Endothelial cell (in vitro differentiated cells): ENCODE measurements at regions not wholly inside any gene's neighbourhood (a gene's known extent, or its start where the extent isn't known, plus 50 kb on each side); places are given as distances from the start of the nearest gene placed in this dataset.

Experiments
- DNase-seq: peaks from one replicate; pipeline ENCODE4 v3.0.0; 2021; ENCODE audit warnings: low spot score
- H3K27ac Mint-ChIP-seq: one replicate; pipeline ENCODE4 v1.8.0; 2021; ENCODE audit warnings: mixed read lengths, inconsistent platforms; ENCODE audit not compliant: unreplicated experiment
- H3K27me3 Mint-ChIP-seq: one replicate; pipeline ENCODE4 v1.8.0; 2021; ENCODE audit warnings: mild to moderate bottlenecking, moderate library complexity, mixed read lengths, inconsistent platforms; ENCODE audit not compliant: unreplicated experiment
- H3K36me3 Mint-ChIP-seq: one replicate; pipeline ENCODE4 v1.8.0; 2021; ENCODE audit warnings: mild to moderate bottlenecking, low read depth, mixed read lengths, inconsistent platforms; ENCODE audit not compliant: unreplicated experiment
- H3K4me1 Mint-ChIP-seq: one replicate; pipeline ENCODE4 v1.8.0; 2021; ENCODE audit warnings: mild to moderate bottlenecking, mixed read lengths, inconsistent platforms; ENCODE audit not compliant: unreplicated experiment
- H3K4me3 Mint-ChIP-seq: one replicate; pipeline ENCODE4 v1.8.0; 2021; ENCODE audit warnings: mild to moderate bottlenecking, mixed read lengths, inconsistent platforms; ENCODE audit not compliant: unreplicated experiment
- H3K9me3 Mint-ChIP-seq: one replicate; pipeline ENCODE4 v1.8.0; 2021; ENCODE audit warnings: mixed read lengths, inconsistent platforms; ENCODE audit not compliant: unreplicated experiment
- TF ChIP-seq, protein P1 (sequence below): fragments of 200-600 bp; sonication (generic); IDR thresholded peaks from one replicate; pipeline ENCODE4 v1.5.0; 2021; ENCODE audit warnings: antibody characterized with exemption; ENCODE audit not compliant: unreplicated experiment

DNA sequence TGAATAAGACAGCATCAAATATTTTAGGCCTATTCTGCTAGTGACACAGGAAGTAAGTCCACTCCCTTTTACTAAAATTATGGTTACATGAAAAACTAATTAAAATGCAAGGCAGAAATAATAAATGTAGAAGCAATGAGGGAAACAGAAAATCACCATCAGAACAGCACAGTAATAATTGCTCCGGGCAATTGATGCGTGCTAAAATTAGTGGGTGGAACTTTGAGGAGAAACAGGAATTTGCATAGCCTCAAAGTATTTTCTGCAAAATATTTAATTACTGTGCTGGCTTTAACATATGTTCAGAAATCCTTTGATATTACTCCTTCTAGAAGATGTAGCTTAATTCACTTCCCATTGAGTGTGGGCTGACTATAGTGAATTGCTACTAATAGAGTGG, 654.3 kb upstream of the RAB6C start:
- Mint-ChIP-seq H3K4me3 (no peak overlapping the region), H3K27ac (no peak overlapping the region), H3K27me3 (peaks cover 2% of the 10 kb centered on the region), H3K4me1 (peaks cover 22% of the 10 kb centered on the region), H3K9me3 (no peaks in the 10 kb centered on the region), H3K36me3 (no peaks in the 10 kb centered on the region)
- TF ChIP-seq, protein P1, sequence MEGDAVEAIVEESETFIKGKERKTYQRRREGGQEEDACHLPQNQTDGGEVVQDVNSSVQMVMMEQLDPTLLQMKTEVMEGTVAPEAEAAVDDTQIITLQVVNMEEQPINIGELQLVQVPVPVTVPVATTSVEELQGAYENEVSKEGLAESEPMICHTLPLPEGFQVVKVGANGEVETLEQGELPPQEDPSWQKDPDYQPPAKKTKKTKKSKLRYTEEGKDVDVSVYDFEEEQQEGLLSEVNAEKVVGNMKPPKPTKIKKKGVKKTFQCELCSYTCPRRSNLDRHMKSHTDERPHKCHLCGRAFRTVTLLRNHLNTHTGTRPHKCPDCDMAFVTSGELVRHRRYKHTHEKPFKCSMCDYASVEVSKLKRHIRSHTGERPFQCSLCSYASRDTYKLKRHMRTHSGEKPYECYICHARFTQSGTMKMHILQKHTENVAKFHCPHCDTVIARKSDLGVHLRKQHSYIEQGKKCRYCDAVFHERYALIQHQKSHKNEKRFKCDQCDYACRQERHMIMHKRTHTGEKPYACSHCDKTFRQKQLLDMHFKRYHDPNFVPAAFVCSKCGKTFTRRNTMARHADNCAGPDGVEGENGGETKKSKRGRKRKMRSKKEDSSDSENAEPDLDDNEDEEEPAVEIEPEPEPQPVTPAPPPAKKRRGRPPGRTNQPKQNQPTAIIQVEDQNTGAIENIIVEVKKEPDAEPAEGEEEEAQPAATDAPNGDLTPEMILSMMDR: no peak
- DNase-seq: no peak

DNA sequence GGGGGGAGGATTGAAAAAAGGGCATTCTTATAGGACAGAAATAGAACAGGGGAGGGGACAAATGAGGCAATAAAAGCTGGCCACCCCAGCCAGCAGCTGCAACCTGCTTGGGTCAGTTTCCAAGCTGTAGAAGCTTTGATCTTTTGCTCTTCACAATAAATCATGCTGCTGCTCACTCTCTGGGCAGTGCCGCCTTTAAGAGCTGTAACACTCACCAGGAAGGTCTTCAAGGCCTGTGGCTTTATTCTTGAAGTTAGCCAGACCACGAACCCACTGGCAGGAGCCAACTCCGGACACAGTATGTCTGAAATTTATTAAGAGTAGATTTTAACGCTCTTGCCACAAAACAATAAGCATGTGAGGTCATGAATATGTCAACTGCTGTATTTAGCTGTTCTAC, 649.9 kb upstream of the RAB6C start:
- H3K36me3 Mint-ChIP-seq: no peaks in the 10 kb centered on the region
- no peak for DNase-seq
- TF ChIP-seq, protein P1: no peak
- H3K4me1 Mint-ChIP-seq: peaks cover 20% of the 10 kb centered on the region
- no peaks in the 10 kb centered on the region for H3K9me3 Mint-ChIP-seq
- no peak overlapping the region for H3K27ac Mint-ChIP-seq
- H3K4me3 Mint-ChIP-seq: no peak overlapping the region
- H3K27me3 Mint-ChIP-seq: no peaks in the 10 kb centered on the region

DNA sequence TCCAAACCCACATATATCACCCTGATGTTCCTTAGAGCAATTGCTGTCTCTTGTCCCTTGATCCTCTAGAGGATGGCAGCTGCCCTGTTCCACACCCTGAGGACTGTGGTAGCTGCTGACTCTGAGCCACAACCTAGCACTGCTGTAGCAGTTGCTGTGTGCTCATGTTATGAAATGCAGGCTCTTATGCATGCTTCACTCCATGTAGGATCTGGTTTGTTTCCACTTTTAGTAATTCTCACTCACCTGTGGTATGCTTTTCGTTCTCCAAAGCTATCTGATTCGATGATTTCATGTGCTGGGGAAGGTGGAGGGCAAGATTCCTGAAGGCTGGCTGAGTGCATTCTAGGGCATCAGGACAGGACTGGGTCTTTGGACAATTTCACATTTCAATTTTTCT, 649.0 kb upstream of the RAB6C start:
- Mint-ChIP-seq H3K4me3 (no peak overlapping the region), H3K27ac (no peak overlapping the region), H3K9me3 (no peaks in the 10 kb centered on the region), H3K27me3 (no peaks in the 10 kb centered on the region), H3K36me3 (no peaks in the 10 kb centered on the region), H3K4me1 (peaks cover 15% of the 10 kb centered on the region)
- DNase-seq: no peak
- TF ChIP-seq, protein P1: no peak

DNA sequence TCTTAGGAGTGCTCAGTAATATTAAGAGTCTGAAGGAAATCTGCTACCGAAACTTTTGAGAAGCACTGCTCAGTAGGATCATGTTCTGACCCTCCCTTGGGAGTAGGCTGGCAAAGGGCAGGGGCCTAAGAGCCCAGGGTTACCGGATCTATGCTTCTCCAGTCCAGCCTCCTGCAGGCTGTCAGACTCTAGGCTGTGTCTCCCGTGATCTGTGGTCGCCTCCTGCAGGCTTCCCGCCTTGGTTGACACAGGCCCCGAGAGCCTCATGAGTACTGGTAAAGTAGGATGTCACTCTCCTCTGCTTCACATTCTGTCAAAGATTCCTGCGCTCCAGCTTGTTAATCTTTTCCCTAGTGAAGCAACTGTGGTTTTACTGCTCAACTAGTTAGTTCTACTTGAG, 647.8 kb upstream of the RAB6C start:
- no peaks in the 10 kb centered on the region for H3K36me3 Mint-ChIP-seq
- H3K4me1 Mint-ChIP-seq: peaks cover 8% of the 10 kb centered on the region
- H3K9me3 Mint-ChIP-seq: no peaks in the 10 kb centered on the region
- no peak for DNase-seq
- H3K4me3 Mint-ChIP-seq: no peak overlapping the region
- no peaks in the 10 kb centered on the region for H3K27me3 Mint-ChIP-seq
- TF ChIP-seq, protein P1: no peak
- no peak overlapping the region for H3K27ac Mint-ChIP-seq

DNA sequence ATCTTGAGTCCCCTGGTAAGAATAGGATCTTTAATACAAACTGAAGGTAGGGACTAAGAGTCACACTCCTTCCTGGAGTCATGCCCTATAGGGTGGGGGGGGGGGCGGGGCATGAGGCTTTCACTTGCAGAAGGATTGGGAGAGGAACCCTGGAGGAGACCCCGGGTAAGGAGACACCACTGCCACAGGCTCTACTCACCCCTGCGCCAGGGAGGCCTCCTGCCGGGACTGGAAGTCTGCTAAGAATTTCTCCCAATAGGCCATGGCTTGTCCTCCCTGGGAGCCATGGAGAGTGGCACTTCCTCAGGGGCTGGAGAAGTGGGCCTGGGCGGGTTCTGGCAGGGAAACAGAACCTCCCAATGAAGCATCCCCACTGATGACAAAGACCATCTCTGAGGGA, 645.3 kb upstream of the RAB6C start:
- Mint-ChIP-seq H3K27ac (no peak overlapping the region), H3K4me1 (no peaks in the 10 kb centered on the region), H3K36me3 (no peaks in the 10 kb centered on the region), H3K4me3 (no peak overlapping the region), H3K27me3 (no peaks in the 10 kb centered on the region), H3K9me3 (no peaks in the 10 kb centered on the region)
- no peak for DNase-seq
- TF ChIP-seq, protein P1: no peak
